Kidney tubule cell (primary cell): ENCODE measurements at regions not wholly inside any gene's neighbourhood (a gene's known extent, or its start where the extent isn't known, plus 50 kb on each side); places are given as distances from the start of the nearest gene placed in this dataset.
"Not testable (repeated sequence)": the region's sequence is repeated elsewhere in the genome, so short reads cannot be mapped to it uniquely, and the experiment has no call there.

Experiments used
- DNase-seq: peaks from one replicate; pipeline ENCODE4 v3.0.0-alpha.2; 2018; ENCODE audit warnings: low spot score

DNA sequence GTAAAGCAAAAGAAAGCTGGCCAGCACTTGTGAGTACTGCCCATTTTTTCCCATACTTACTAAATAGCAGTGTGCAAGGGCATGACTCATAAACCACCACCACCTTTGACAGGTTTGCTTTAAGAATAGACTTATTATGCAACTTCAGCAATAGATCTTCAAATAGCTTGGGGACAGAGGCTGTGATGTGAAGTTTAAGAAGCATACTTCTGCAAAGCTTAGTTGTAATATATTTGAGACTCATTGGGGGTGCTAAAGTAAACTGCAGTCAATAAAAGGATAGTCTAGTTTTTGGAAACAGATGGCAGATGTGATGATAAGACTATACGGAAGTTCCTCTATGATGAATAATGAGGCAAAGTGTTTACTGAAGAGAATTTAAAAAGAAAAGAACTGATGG lies 210.0 kb downstream of the PLA2G4A start:
- DNase-seq = peak; percentile 4

DNA sequence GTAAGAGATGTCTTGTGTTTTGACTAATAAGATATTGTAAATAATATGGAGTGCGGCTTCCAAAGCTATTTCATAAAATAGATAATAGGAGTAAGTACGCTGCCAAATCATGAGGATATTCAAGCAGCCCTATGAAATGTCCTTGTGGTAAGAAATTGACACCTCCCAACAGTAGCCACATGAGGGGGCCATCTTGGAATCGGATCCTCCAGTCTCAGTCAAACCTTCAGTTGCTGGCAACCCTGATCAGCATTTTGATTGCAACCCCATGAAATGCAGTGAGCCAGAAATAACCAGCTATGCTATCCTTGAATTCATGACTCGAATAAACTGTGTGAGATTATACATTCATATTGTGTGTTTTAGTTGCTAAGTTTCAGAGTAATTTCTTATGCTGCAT lies 212.4 kb downstream of the PLA2G4A start:
- DNase-seq = no peak

DNA sequence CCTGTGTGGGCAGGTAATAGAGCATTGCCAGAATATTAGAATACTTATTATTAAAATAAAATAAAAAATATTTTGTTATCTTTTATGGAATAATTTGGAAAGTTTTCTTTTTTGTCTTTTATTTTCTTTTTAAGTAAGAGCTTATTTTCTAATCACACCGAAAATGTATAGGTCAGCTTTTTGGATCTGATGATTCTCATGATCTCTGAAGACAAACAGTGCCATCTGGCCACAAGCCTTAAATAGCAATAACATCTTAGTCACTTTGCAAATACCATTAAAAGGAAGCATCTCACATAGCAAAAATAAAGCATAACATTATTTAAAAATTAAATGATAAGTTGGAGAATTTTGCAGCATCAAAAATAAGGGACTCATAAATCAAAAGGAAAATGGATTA lies 213.8 kb downstream of the PLA2G4A start:
- no peak for DNase-seq

DNA sequence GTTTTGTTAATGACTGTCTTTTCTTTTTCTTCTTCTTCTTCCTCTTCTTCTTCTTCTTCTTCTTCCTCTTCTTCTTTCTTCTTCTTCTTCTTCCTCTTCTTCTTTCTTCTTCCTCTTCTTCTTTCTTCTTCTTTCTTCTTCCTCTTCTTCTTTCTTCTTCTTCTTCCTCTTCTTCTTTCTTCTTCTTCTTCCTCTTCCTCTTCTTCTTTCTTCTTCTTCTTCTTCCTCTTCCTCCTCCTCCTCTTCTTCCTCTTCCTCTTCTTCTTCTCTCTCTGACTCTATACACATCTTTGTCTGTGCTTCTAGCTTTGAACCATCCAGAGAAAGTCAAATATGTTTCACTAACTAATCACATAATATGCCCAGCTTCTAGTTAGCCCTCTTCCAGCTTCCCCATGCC lies 214.7 kb downstream of the PLA2G4A start:
- not testable (repeated sequence) for DNase-seq

- no peak for DNase-seq
Observed at GRCh38 chr1:187044411-187044810, 215.7 kb downstream of the PLA2G4A start.

GRCh38 chr1:187045371-187045770 lies 216.6 kb downstream of the PLA2G4A start:
- no peak for DNase-seq

DNA sequence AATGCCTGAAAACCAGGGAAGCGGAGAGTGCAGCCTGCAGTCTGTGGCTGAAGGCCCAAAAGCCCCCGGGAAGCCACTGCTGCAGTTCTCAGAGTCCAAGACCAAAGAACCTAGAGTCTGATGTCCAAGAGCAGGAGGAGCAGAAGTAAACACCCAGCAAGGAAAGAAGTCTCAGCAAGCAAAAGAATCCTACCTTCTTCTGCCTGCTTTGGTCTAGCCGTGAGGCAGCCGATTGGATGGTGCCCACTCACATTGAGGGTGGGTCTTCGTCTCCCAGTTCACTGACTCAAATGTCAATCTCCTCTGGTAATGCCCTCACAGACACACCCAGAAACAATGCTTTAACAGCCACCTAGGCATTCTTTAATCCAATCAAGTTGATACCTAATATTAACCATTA lies 217.5 kb downstream of the PLA2G4A start:
- DNase-seq = no peak

GRCh38 chr1:187047298-187047697 lies 218.5 kb downstream of the PLA2G4A start:
- no peak for DNase-seq

GRCh38 chr1:187051618-187052232 lies 223.0 kb downstream of the PLA2G4A start:
- DNase-seq = peak; percentile 48

GRCh38 chr1:187053876-187054275 lies 225.1 kb downstream of the PLA2G4A start:
- no peak for DNase-seq

DNA sequence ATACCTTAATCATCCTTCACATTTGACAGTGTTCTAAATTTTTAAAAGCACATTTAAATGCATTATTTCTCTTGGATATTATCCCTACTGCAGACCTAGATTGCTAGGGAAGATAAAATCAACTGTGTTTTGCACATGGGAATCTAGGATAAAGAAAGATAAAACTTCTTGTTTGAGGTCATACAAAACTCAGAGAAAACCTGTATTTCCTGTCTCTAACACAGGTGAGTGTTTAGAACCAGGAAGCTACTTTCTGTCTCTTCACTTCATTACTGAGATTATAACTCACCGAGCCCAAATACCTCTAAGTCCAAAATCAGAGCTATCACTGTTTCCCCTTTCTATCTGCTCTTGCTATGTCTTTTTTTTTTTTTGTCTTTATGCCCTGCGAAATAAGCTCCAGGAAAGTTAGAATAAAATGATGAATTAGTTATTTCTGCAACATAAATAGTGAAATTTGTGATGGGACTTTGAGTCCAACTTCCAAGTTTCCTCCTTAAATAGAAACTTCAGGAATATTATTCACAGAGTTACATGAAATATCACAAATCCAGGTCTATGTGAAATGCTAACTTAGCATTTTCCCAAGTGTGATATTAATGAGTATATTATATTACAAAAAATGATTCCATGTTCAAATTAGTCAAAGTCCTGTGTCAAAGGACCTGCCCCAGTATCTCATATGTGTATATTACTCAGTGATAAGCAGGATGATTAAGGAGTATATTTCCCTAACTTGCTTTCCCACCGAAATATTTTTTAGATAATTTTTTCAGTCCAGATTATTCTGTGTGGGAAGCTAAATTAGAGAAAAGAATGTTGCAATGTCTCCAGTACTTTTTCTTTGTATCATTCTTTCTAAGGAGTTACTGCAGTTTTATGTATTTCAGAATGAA lies 226.4 kb downstream of the PLA2G4A start:
- DNase-seq = no peak

GRCh38 chr1:187063271-187063670 lies 234.5 kb downstream of the PLA2G4A start:
- no peak for DNase-seq

- DNase-seq = no peak
Observed at GRCh38 chr1:187067160-187067559, 238.4 kb downstream of the PLA2G4A start.

GRCh38 chr1:187070076-187070475 lies 241.3 kb downstream of the PLA2G4A start:
- peak; percentile 46 for DNase-seq

GRCh38 chr1:187072262-187073034 lies 243.7 kb downstream of the PLA2G4A start:
- not testable (repeated sequence) for DNase-seq

DNA sequence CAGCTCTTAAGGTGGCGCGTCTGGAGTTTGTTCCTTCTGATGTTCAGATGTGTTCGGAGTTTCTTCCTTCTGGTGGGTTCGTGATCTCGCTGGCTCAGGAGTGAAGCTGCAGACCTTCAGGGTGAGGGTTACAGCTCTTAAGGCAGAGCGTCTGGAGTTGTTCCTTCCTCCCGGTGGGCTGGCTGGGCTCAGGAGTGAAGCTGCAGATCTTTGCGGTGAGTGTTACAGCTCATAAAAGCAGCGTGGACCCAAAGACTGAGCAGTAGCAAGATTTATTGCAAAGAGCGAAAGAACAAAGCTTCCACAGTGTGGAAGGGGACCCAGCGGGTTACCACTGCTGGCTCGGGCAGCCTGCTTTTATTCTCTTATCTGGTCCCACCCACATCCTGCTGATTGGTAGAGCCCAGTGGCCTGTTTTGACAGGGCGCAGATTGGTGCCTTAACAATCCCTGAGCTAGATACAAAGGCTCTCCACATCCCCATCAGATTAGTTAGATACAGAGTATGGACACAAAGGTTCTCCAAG lies 244.3 kb downstream of the PLA2G4A start:
- DNase-seq = peak; percentile 21

- DNase-seq = not testable (repeated sequence)
Observed at GRCh38 chr1:187073634-187074245, 245.0 kb downstream of the PLA2G4A start.

DNA sequence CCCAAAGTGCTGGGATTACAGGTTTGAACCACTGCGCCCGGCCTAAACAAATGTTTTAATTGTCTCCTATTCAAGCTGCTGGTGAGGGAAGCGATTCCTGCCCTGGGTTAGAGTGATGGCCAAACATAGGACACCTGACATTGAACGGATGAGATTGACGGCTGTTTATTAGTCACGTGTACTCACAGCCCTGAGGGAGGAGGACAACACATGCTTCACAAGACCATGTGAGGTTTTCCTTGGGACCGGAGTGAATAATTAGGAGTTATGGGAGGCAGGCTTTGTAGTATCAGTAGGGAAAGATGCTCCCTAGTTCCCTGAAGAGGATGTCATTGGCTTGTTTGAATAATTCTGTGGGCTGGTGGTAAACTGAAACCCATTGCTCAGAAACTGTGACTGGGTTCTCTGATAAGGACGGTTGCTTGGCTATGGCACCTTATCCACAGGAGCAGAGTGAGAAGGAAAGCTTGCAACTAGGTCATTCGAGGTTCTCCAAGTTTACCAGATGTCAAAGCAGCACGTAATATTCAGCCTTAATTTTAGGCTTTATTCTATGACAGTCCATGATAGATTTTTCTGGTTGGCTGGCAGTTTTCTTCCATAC lies 245.8 kb downstream of the PLA2G4A start:
- no peak for DNase-seq

DNA sequence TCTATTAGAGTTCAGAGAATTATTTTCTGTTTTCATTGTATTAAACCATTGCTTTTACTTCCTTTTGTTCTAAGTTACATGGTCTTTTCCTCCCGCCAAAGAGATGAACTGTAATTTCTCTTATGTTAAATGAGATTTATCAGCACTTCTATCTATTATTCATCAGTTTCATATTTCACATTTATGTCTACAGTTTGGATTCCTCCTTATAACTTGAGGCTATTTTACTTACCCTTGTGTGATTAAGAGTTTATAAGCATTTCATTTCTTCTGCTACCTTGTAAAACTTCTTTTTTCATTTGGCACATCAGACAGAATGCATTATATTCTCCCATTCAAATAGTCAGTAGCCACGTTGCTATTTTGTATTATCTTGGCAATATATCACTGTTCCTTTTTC lies 248.2 kb downstream of the PLA2G4A start:
- no peak for DNase-seq

GRCh38 chr1:187078321-187078720 lies 249.6 kb downstream of the PLA2G4A start:
- no peak for DNase-seq

GRCh38 chr1:187078916-187079315 lies 250.2 kb downstream of the PLA2G4A start:
- DNase-seq = no peak

- no peak for DNase-seq
Observed at GRCh38 chr1:187079330-187079729, 250.6 kb downstream of the PLA2G4A start.
